H1 (cell line): ENCODE measurements at regions not wholly inside any gene's neighbourhood (a gene's known extent, or its start where the extent isn't known, plus 50 kb on each side); places are given as distances from the start of the nearest gene placed in this dataset.

Experiments used
- CTCF ChIA-PET: fragments of 300-600 bp; sonication (Branson Sonifier 250); formaldehyde crosslinking; loops from one replicate; lab custom pipeline; 2021; ENCODE audit not compliant: partially characterized antibody; lab: Charles Lee
- POLR2A ChIA-PET: fragments of 300-600 bp; sonication (Branson Sonifier 250); formaldehyde crosslinking; loops from one replicate; lab custom pipeline; 2021; ENCODE audit warnings: inconsistent platforms; ENCODE audit not compliant: partially characterized antibody; lab: Charles Lee
- DNase-seq, 2 experiments: peaks; one replicate each; pipeline versions ENCODE4 v3.0.0 to v3.0.0-alpha.2; 2010 to 2022; ENCODE audit warnings: low spot score in 2 of 2, low read depth in 1 of 2, mixed read lengths in 1 of 2
- FAIRE-seq: peaks from 2 replicates; lab custom pipeline; 2011; peaks lifted over from hg19 to GRCh38; lab: Jason Lieb, UNC
- H2AFZ ChIP-seq: 2 replicates; pipeline ENCODE4 v1.8.1; 2012; ENCODE audit warnings: low read length, inconsistent platforms
- H2AK5ac ChIP-seq: 2 replicates; pipeline ENCODE4 v1.6.1; 2013; ENCODE audit warnings: low read depth, low read length
- H2BK120ac ChIP-seq: replicated peaks from 2 replicates; pipeline ENCODE3; 2013; ENCODE audit warnings: low read depth, low read length, inconsistent platforms
- H2BK12ac ChIP-seq: 2 replicates; pipeline ENCODE4 v1.6.1; 2013; ENCODE audit warnings: low read depth, low read length
- H2BK15ac ChIP-seq: 2 replicates; pipeline ENCODE4 v1.6.1; 2013; ENCODE audit warnings: low read length
- H2BK20ac ChIP-seq: 2 replicates; pipeline ENCODE4 v1.6.1; 2013; ENCODE audit warnings: low read length
- H2BK5ac ChIP-seq: 2 replicates; pipeline ENCODE4 v1.6.1; 2013; ENCODE audit warnings: low read depth, low read length
- H3K14ac ChIP-seq: 2 replicates; pipeline ENCODE4 v1.6.1; 2013; ENCODE audit warnings: inconsistent platforms; ENCODE audit not compliant: insufficient read length
- H3K18ac ChIP-seq: 2 replicates; pipeline ENCODE4 v1.6.1; 2013; ENCODE audit warnings: low read length; ENCODE audit errors: extremely low read depth
- H3K23ac ChIP-seq: 2 replicates; pipeline ENCODE4 v1.6.1; 2013; ENCODE audit warnings: inconsistent platforms; ENCODE audit not compliant: insufficient read length
- H3K23me2 ChIP-seq: 2 replicates; pipeline ENCODE4 v1.6.1; 2013; ENCODE audit warnings: low read depth, low read length
- H3K27ac ChIP-seq: 2 replicates; pipeline ENCODE4 v1.6.1; 2011; ENCODE audit warnings: low read depth, low read length, inconsistent platforms
- H3K27me3 ChIP-seq, 4 experiments: replicated peaks in 1 of 4; 1 replicate in 1 of 4; 2 replicates in 3 of 4; pipeline versions ENCODE4 v1.6.1 to v1.8.1; 2011 to 2013; ENCODE audit warnings: low read length in 3 of 4, mild to moderate bottlenecking in 3 of 4, inconsistent platforms in 2 of 4, mixed read lengths in 2 of 4, moderate library complexity in 1 of 4; ENCODE audit not compliant: control insufficient read depth in 3 of 4, insufficient read depth in 3 of 4; ENCODE audit errors: extremely low read depth in 1 of 4
- H3K36me3 ChIP-seq, 4 experiments: 2 replicates each; pipeline versions ENCODE4 v1.6.1 to v1.8.1; 2011 to 2013; ENCODE audit warnings: mild to moderate bottlenecking in 4 of 4, low read length in 3 of 4, moderate library complexity in 2 of 4, control low read depth in 1 of 4, inconsistent platforms in 1 of 4; ENCODE audit not compliant: insufficient read depth in 4 of 4, control insufficient read depth in 2 of 4
- H3K4ac ChIP-seq: replicated peaks from 2 replicates; pipeline ENCODE3; 2013; ENCODE audit warnings: low read length, low read depth, mixed read lengths, inconsistent platforms; ENCODE audit not compliant: insufficient read length
- H3K4me1 ChIP-seq, 4 experiments: replicated peaks in 1 of 4; 1 replicate in 1 of 4; 2 replicates in 3 of 4; pipeline versions ENCODE4 v1.6.1 to v1.8.1; 2011 to 2013; ENCODE audit warnings: low read length in 3 of 4, inconsistent platforms in 2 of 4, mixed read lengths in 1 of 4; ENCODE audit not compliant: insufficient read depth in 4 of 4, control insufficient read depth in 3 of 4
- H3K4me2 ChIP-seq, 2 experiments: 2 replicates each; pipeline versions ENCODE4 v1.6.1 to v1.8.1; 2011 to 2013; ENCODE audit warnings: low read depth in 2 of 2, low read length in 2 of 2, control low read depth in 1 of 2, inconsistent platforms in 1 of 2, mild to moderate bottlenecking in 1 of 2; ENCODE audit not compliant: insufficient read depth in 1 of 2
- H3K4me3 ChIP-seq, 4 experiments: fragments of 200-600, 300-600 bp in 1 of 4; sonication (generic), shearing (Covaris generic), sonication (Bioruptor Twin) in 1 of 4; 2 replicates each; pipeline versions ENCODE4 v1.5.1 to v1.8.1; 2011 to 2016; ENCODE audit warnings: low read length in 4 of 4, low read depth in 3 of 4, control low read depth in 2 of 4, inconsistent platforms in 2 of 4, mild to moderate bottlenecking in 2 of 4, mixed read lengths in 1 of 4, moderate library complexity in 1 of 4; ENCODE audit not compliant: insufficient read depth in 2 of 4; ENCODE audit errors: extremely low read depth in 1 of 4
- H3K56ac ChIP-seq: replicated peaks from 2 replicates; pipeline ENCODE3; 2013; ENCODE audit warnings: low read depth, mild to moderate bottlenecking, mixed read lengths, low read length, inconsistent platforms; ENCODE audit not compliant: insufficient read length
- H3K79me1 ChIP-seq: 2 replicates; pipeline ENCODE4 v1.6.1; 2013; ENCODE audit warnings: low read depth, low read length, control low read depth
- H3K79me2 ChIP-seq, 2 experiments: 2 replicates each; pipeline versions ENCODE4 v1.6.1 to v1.8.1; 2012 to 2013; ENCODE audit warnings: low read length in 2 of 2, mild to moderate bottlenecking in 2 of 2, inconsistent platforms in 1 of 2; ENCODE audit not compliant: insufficient read depth in 2 of 2, control insufficient read depth in 1 of 2
- H3K9ac ChIP-seq, 4 experiments: replicated peaks in 1 of 4; 1 replicate in 1 of 4; 2 replicates in 3 of 4; pipeline versions ENCODE4 v1.6.1 to v1.8.1; 2011 to 2013; ENCODE audit warnings: low read depth in 3 of 4, low read length in 3 of 4, control low read depth in 2 of 4, mild to moderate bottlenecking in 2 of 4, moderate library complexity in 2 of 4, inconsistent platforms in 1 of 4; ENCODE audit errors: extremely low read depth in 1 of 4
- H3K9me3 ChIP-seq, 2 experiments: 2 replicates each; pipeline versions ENCODE4 v1.6.1 to v1.8.1; 2012 to 2013; ENCODE audit warnings: mild to moderate bottlenecking in 2 of 2, moderate library complexity in 2 of 2, control low read depth in 1 of 2, inconsistent platforms in 1 of 2, low read depth in 1 of 2, low read length in 1 of 2, mixed read lengths in 1 of 2; ENCODE audit not compliant: insufficient read depth in 2 of 2
- H4K20me1 ChIP-seq, 2 experiments: replicated peaks in 1 of 2; 2 replicates each; pipeline versions ENCODE3 to v1.8.1; 2011 to 2013; ENCODE audit warnings: inconsistent platforms in 2 of 2, low read length in 2 of 2, mild to moderate bottlenecking in 1 of 2; ENCODE audit not compliant: insufficient read depth in 2 of 2, control insufficient read depth in 1 of 2
- H4K5ac ChIP-seq: 2 replicates; pipeline ENCODE4 v1.6.1; 2013; ENCODE audit warnings: low read length, low read depth, mixed read lengths, inconsistent platforms; ENCODE audit not compliant: insufficient read length
- H4K8ac ChIP-seq: 2 replicates; pipeline ENCODE4 v1.8.0; 2013; ENCODE audit warnings: mild to moderate bottlenecking, moderate library complexity, low read length, inconsistent platforms; ENCODE audit not compliant: insufficient read depth; ENCODE audit errors: extremely low read depth
- H4K91ac ChIP-seq: replicated peaks from 2 replicates; pipeline ENCODE3; 2013; ENCODE audit warnings: low read length, mixed read lengths, inconsistent platforms; ENCODE audit not compliant: insufficient read length
- GABPA ChIP-seq: IDR thresholded peaks from 2 replicates; pipeline ENCODE4 v1.6.1; 2011; ENCODE audit warnings: mild to moderate bottlenecking, low read length, moderate library complexity, borderline replicate concordance; ENCODE audit not compliant: insufficient read depth
- GTF2F1 ChIP-seq: IDR thresholded peaks from 2 replicates; pipeline ENCODE4 v1.6.1; 2012; ENCODE audit warnings: low read depth, low read length, improper control_type of control experiment, borderline replicate concordance
- HDAC2 ChIP-seq, 2 experiments: fragments of 300-600 bp in 1 of 2; sonication (generic) in 1 of 2; IDR thresholded peaks; 2 replicates each; pipeline ENCODE4 v1.6.1; 2011 to 2012; ENCODE audit warnings: low read depth in 2 of 2, low read length in 2 of 2, mild to moderate bottlenecking in 2 of 2, moderate library complexity in 2 of 2, borderline replicate concordance in 1 of 2, inconsistent platforms in 1 of 2
- TEAD4 ChIP-seq: IDR thresholded peaks from 2 replicates; pipeline ENCODE4 v1.6.1; 2012; ENCODE audit warnings: low read depth, low read length, inconsistent platforms, mixed read lengths
- WGBS, 2 experiments: shearing (Covaris generic) in 1 of 2; methylation state at CpG; one replicate each; pipeline versions ENCODE4 v1.1.6 to v1.1.7; 2013 to 2015; ENCODE audit warnings: low lambda C conversion rate in 2 of 2, mixed read lengths in 2 of 2, inconsistent platforms in 1 of 2, low coverage in 1 of 2, missing lambda C conversion rate in 1 of 2; ENCODE audit not compliant: insufficient replicate concordance in 2 of 2, insufficient coverage in 1 of 2, insufficient read length in 1 of 2; ENCODE audit errors: extremely low coverage in 1 of 2, missing lambda C conversion rate in 1 of 2; 5-methylcytosine and 5-hydroxymethylcytosine counted together

GRCh38 chr4:116877069-116877468, 208.3 kb downstream of the TRAM1L1 start:
- Histone ChIP-seq H3K27me3 (no peaks in the 10 kb centered on the region), H2BK120ac (no peak overlapping the region), H2BK12ac (no peak overlapping the region), H4K20me1 (no peaks in the 10 kb centered on the region), H2AFZ (no peak overlapping the region), H3K18ac (no peak overlapping the region), H3K9me3 (no peaks in the 10 kb centered on the region), H3K56ac (no peak overlapping the region), H3K4ac (no peak overlapping the region), H2AK5ac (no peak overlapping the region), H3K27ac (no peak overlapping the region), H2BK20ac (no peak overlapping the region), H4K5ac (no peak overlapping the region), H3K4me2 (no peak overlapping the region), H4K91ac (no peak overlapping the region), H3K79me2 (no peaks in the 10 kb centered on the region), H3K4me3 (no peak overlapping the region), H4K8ac (no peak overlapping the region), H3K23ac (no peak overlapping the region), H2BK15ac (no peak overlapping the region), H3K4me1 (no peaks in the 10 kb centered on the region), H2BK5ac (no peak overlapping the region), H3K79me1 (no peaks in the 10 kb centered on the region), H3K23me2 (no peaks in the 10 kb centered on the region), H3K9ac (no peak overlapping the region), H3K36me3 (no peaks in the 10 kb centered on the region), H3K14ac (no peak overlapping the region)
- DNase-seq (no peak), FAIRE-seq (no peak)
- POLR2A ChIA-PET, result no interaction called here
- WGBS, 2 experiments, result 86% methylated on average over 1 of the region's 1 CpG; no CpG with 5 or more reads in 1 of the 2 experiments
- CTCF ChIA-PET, result no interaction called here
- TF ChIP-seq HDAC2 (IDR thresholded peaks at IDR 0.05; ENCODE audit: borderline replicate concordance in 1 of 2, low read depth in 2 of 2, low read length in 2 of 2) (no peak), GABPA (no peak), GTF2F1 (no peak), TEAD4 (no peak)
